ENCODE measurements at regions not wholly inside any gene's neighbourhood (a gene's known extent, or its start where the extent isn't known, plus 50 kb on each side); places are given as distances from the start of the nearest gene placed in this dataset.
"Not testable (repeated sequence)": the region's sequence is repeated elsewhere in the genome, so short reads cannot be mapped to it uniquely, and the experiment has no call there.

- H3K4me1 ChIP-seq (ENCODE audit: control insufficient read depth in 5 of 5, insufficient read depth in 5 of 5, low read length in 5 of 5); H3K27me3 ChIP-seq (ENCODE audit: control insufficient read depth in 3 of 3, insufficient read depth in 3 of 3, low read length in 2 of 3); DNase-seq; H3K36me3 ChIP-seq (ENCODE audit: control insufficient read depth in 4 of 4, insufficient read depth in 4 of 4, low read length in 4 of 4); H3K4me3 ChIP-seq; H3K9me3 ChIP-seq (ENCODE audit: control insufficient read depth in 4 of 4, insufficient read depth in 3 of 4, low read length in 3 of 4); ATAC-seq (ENCODE audit: insufficient read depth, low FRiP score); H3K27ac ChIP-seq (ENCODE audit: low read depth in 1 of 2, low read length in 1 of 2); H3K9ac ChIP-seq (ENCODE audit: insufficient read depth in 1 of 2, low read length in 2 of 2): not testable (repeated sequence)
- WGBS, 2 donors = 94 to 97% methylated on average over 11 to 18 of the region's 19 CpGs
Observed at GRCh38 chr13:43971324-43971723, 91.6 kb downstream of the LACC1 start.

GRCh38 chr13:43977911-43978310 is 98.2 kb downstream of the LACC1 start:
- Histone ChIP-seq H3K9ac (ENCODE audit: insufficient read depth in 1 of 2, low read length in 2 of 2) (no peak overlapping the region), H3K4me3 (no peak overlapping the region), H3K9me3 (ENCODE audit: control insufficient read depth in 4 of 4, insufficient read depth in 3 of 4, low read length in 3 of 4) (no peaks in the 10 kb centered on the region), H3K4me1 (ENCODE audit: control insufficient read depth in 5 of 5, insufficient read depth in 5 of 5, low read length in 5 of 5) (no peaks in the 10 kb centered on the region), H3K27ac (ENCODE audit: low read depth in 1 of 2, low read length in 1 of 2) (no peak overlapping the region), H3K36me3 (ENCODE audit: control insufficient read depth in 4 of 4, insufficient read depth in 4 of 4, low read length in 4 of 4) (no peaks in the 10 kb centered on the region), H3K27me3 (ENCODE audit: control insufficient read depth in 3 of 3, insufficient read depth in 3 of 3, low read length in 2 of 3) (no peaks in the 10 kb centered on the region)
- no peak for TF ChIP-seq CTCF (IDR thresholded peaks at IDR 0.05; ENCODE audit: control extremely low read depth, extremely low read depth)
- DNase-seq (no peak), ATAC-seq (ENCODE audit: insufficient read depth, low FRiP score) (no peak)
- WGBS, 2 donors = 67 to 78% methylated on average over 1 of the region's 1 CpG

- Histone ChIP-seq H3K27me3 (ENCODE audit: control insufficient read depth in 3 of 3, insufficient read depth in 3 of 3, low read length in 2 of 3) (no peaks in the 10 kb centered on the region), H3K9me3 (ENCODE audit: control insufficient read depth in 4 of 4, insufficient read depth in 3 of 4, low read length in 3 of 4) (no peaks in the 10 kb centered on the region), H3K9ac (ENCODE audit: insufficient read depth in 1 of 2, low read length in 2 of 2) (no peak overlapping the region), H3K4me1 (ENCODE audit: control insufficient read depth in 5 of 5, insufficient read depth in 5 of 5, low read length in 5 of 5) (no peaks in the 10 kb centered on the region), H3K36me3 (ENCODE audit: control insufficient read depth in 4 of 4, insufficient read depth in 4 of 4, low read length in 4 of 4) (no peaks in the 10 kb centered on the region), H3K27ac (ENCODE audit: low read depth in 1 of 2, low read length in 1 of 2) (no peak overlapping the region), H3K4me3 (no peak overlapping the region)
- no peak for TF ChIP-seq CTCF (IDR thresholded peaks at IDR 0.05; ENCODE audit: control extremely low read depth, extremely low read depth)
- WGBS, 2 donors = 82 to 95% methylated on average over 5 of the region's 5 CpGs
- no peak for DNase-seq
- no peak for ATAC-seq (ENCODE audit: insufficient read depth, low FRiP score)
Observed at GRCh38 chr13:43978688-43979087, 99.0 kb downstream of the LACC1 start.

- Histone ChIP-seq H3K4me1 (ENCODE audit: control insufficient read depth in 5 of 5, insufficient read depth in 5 of 5, low read length in 5 of 5) (no peaks in the 10 kb centered on the region), H3K4me3 (no peak overlapping the region), H3K27ac (ENCODE audit: low read depth in 1 of 2, low read length in 1 of 2) (no peak overlapping the region), H3K27me3 (ENCODE audit: control insufficient read depth in 3 of 3, insufficient read depth in 3 of 3, low read length in 2 of 3) (no peaks in the 10 kb centered on the region), H3K9me3 (ENCODE audit: control insufficient read depth in 4 of 4, insufficient read depth in 3 of 4, low read length in 3 of 4) (no peaks in the 10 kb centered on the region), H3K36me3 (ENCODE audit: control insufficient read depth in 4 of 4, insufficient read depth in 4 of 4, low read length in 4 of 4) (no peaks in the 10 kb centered on the region), H3K9ac (ENCODE audit: insufficient read depth in 1 of 2, low read length in 2 of 2) (no peak overlapping the region)
- DNase-seq (no peak), ATAC-seq (ENCODE audit: insufficient read depth, low FRiP score) (no peak)
- TF ChIP-seq CTCF (IDR thresholded peaks at IDR 0.05; ENCODE audit: control extremely low read depth, extremely low read depth) = no peak
- WGBS, 2 donors = 93% methylated on average over 2 of the region's 2 CpGs
Observed at GRCh38 chr13:43979492-43979891, 99.8 kb downstream of the LACC1 start.
